IMR-90 (cell line): ENCODE measurements at regions not wholly inside any gene's neighbourhood (a gene's known extent, or its start where the extent isn't known, plus 50 kb on each side); places are given as distances from the start of the nearest gene placed in this dataset.
A peak's percentile ranks its signal among the peaks of the same experiment; 100 is the strongest.

ENCODE experiments used
- ATAC-seq: fragments of 200-7000 bp; cut with Tn5 transposase; 2 replicates; pipeline ENCODE4 v1.9.1; 2020; ENCODE audit warnings: low read depth, mild to moderate bottlenecking, moderate library complexity
- BruUV-seq: library from RNA; stranded (reverse); fragments of 400-500 nt; replicated peaks from 2 replicates; lab custom pipeline; 2021; lab: Mats Ljungman, UMichigan
- CTCF ChIA-PET: fragments of 300-600 bp; formaldehyde crosslinking; extraction: SDS; loops from one replicate; lab custom pipeline; 2021; ENCODE audit warnings: antibody characterized with exemption; lab: Yijun Ruan, JAX
- POLR2A ChIA-PET: fragments of 300-600 bp; sonication (Branson Sonifier 250); formaldehyde crosslinking; loops from one replicate; lab custom pipeline; 2022; ENCODE audit warnings: antibody characterized with exemption; ENCODE audit not compliant: unreplicated experiment; lab: Charles Lee
- DNase-seq: peaks from one replicate; pipeline ENCODE4 v3.0.0; 2013
- H2AFZ ChIP-seq: replicated peaks from 2 replicates; pipeline ENCODE3; 2013; ENCODE audit warnings: low read length, mild to moderate bottlenecking; ENCODE audit not compliant: poor library complexity
- H2AK5ac ChIP-seq: 2 replicates; pipeline ENCODE4 v1.6.1; 2013; ENCODE audit warnings: low read depth, low read length, inconsistent platforms
- H2AK9ac ChIP-seq: replicated peaks from 2 replicates; pipeline ENCODE3; 2013; ENCODE audit warnings: mild to moderate bottlenecking, low read depth, low read length, moderate library complexity; ENCODE audit not compliant: poor library complexity
- H2BK120ac ChIP-seq: 2 replicates; pipeline ENCODE4 v1.6.1; 2013; ENCODE audit warnings: low read depth, low read length, inconsistent platforms
- H2BK15ac ChIP-seq: 3 replicates; pipeline ENCODE4 v1.6.1; 2013; ENCODE audit warnings: low read depth, low read length, inconsistent platforms
- H2BK20ac ChIP-seq: 2 replicates; pipeline ENCODE4 v1.6.1; 2013; ENCODE audit warnings: low read depth, mild to moderate bottlenecking, inconsistent platforms, low read length, moderate library complexity
- H2BK5ac ChIP-seq: 2 replicates; pipeline ENCODE4 v1.6.1; 2013; ENCODE audit warnings: mild to moderate bottlenecking, low read depth, low read length, inconsistent platforms; ENCODE audit not compliant: poor library complexity, severe bottlenecking
- H3K14ac ChIP-seq: replicated peaks from 2 replicates; pipeline ENCODE4 v1.6.1; 2013; ENCODE audit warnings: low read depth, low read length, inconsistent platforms
- H3K18ac ChIP-seq: 2 replicates; pipeline ENCODE4 v1.6.1; 2013; ENCODE audit warnings: low read depth, low read length, control low read depth
- H3K23ac ChIP-seq: 2 replicates; pipeline ENCODE4 v1.6.1; 2013; ENCODE audit warnings: low read depth, low read length, inconsistent platforms
- H3K27ac ChIP-seq: 2 replicates; pipeline ENCODE4 v1.5.1; 2013; ENCODE audit warnings: mild to moderate bottlenecking, control low read depth, low read length; ENCODE audit not compliant: insufficient read depth
- H3K27me3 ChIP-seq: 2 replicates; pipeline ENCODE4 v1.6.1; 2013; ENCODE audit warnings: low read length; ENCODE audit not compliant: control insufficient read depth, insufficient read depth
- H3K36me3 ChIP-seq: 2 replicates; pipeline ENCODE4 v1.6.1; 2013; ENCODE audit warnings: low read length, mixed read lengths; ENCODE audit not compliant: control insufficient read depth, insufficient read depth
- H3K4ac ChIP-seq: 2 replicates; pipeline ENCODE4 v1.6.1; 2013; ENCODE audit warnings: low read depth, low read length, inconsistent platforms
- H3K4me1 ChIP-seq: 2 replicates; pipeline ENCODE4 v1.6.1; 2013; ENCODE audit warnings: low read length, mixed read lengths; ENCODE audit not compliant: control insufficient read depth, insufficient read depth
- H3K4me2 ChIP-seq: 2 replicates; pipeline ENCODE4 v1.6.1; 2013; ENCODE audit warnings: low read depth, mild to moderate bottlenecking, control low read depth, low read length, moderate library complexity
- H3K4me3 ChIP-seq: 2 replicates; pipeline ENCODE4 v1.5.1; 2013; ENCODE audit warnings: low read depth, mild to moderate bottlenecking, control low read depth, low read length, moderate library complexity; ENCODE audit not compliant: insufficient read depth
- H3K56ac ChIP-seq: 2 replicates; pipeline ENCODE4 v1.6.1; 2013; ENCODE audit warnings: low read length, inconsistent platforms; ENCODE audit not compliant: insufficient read depth; ENCODE audit errors: extremely low read depth
- H3K79me1 ChIP-seq, 2 experiments: 2 replicates each; pipeline ENCODE4 v1.6.1; 2013; ENCODE audit warnings: low read length in 2 of 2, inconsistent platforms in 1 of 2, low read depth in 1 of 2
- H3K9ac ChIP-seq: 2 replicates; pipeline ENCODE4 v1.6.1; 2013; ENCODE audit warnings: low read depth, low read length, control low read depth
- H3K9me1 ChIP-seq: 2 replicates; pipeline ENCODE4 v1.6.1; 2013; ENCODE audit warnings: low read length, inconsistent platforms; ENCODE audit not compliant: insufficient read depth
- H3K9me3 ChIP-seq: 2 replicates; pipeline ENCODE4 v1.6.1; 2013; ENCODE audit warnings: low read length; ENCODE audit not compliant: control insufficient read depth, insufficient read depth
- H4K20me1 ChIP-seq: 2 replicates; pipeline ENCODE4 v1.6.1; 2013; ENCODE audit warnings: low read length, inconsistent platforms; ENCODE audit not compliant: insufficient read depth
- H4K5ac ChIP-seq: 2 replicates; pipeline ENCODE4 v1.6.1; 2013; ENCODE audit warnings: mild to moderate bottlenecking, low read depth, low read length, control low read depth
- H4K8ac ChIP-seq, 2 experiments: 2 replicates each; pipeline ENCODE4 v1.6.1; 2013; ENCODE audit warnings: low read depth in 2 of 2, low read length in 2 of 2, control low read depth in 1 of 2, inconsistent platforms in 1 of 2
- H4K91ac ChIP-seq: 2 replicates; pipeline ENCODE4 v1.6.1; 2013; ENCODE audit warnings: low read depth, low read length, inconsistent platforms; ENCODE audit not compliant: insufficient read depth
- BHLHE40 ChIP-seq: fragments of 150-350 bp; IDR thresholded peaks from 2 replicates; pipeline ENCODE4 v1.6.1; 2016; ENCODE audit warnings: mild to moderate bottlenecking, low read depth, low read length
- CEBPB ChIP-seq: IDR thresholded peaks from 2 replicates; pipeline ENCODE4 v1.6.1; 2012; ENCODE audit warnings: low read depth, low read length, improper control_type of control experiment
- CHD1 ChIP-seq: IDR thresholded peaks from 2 replicates; pipeline ENCODE4 v1.6.1; 2012; ENCODE audit warnings: low read depth, low read length, improper control_type of control experiment
- FOS ChIP-seq: fragments of 150-350 bp; IDR thresholded peaks from 2 replicates; pipeline ENCODE4 v1.6.1; 2016; ENCODE audit warnings: low read depth, low read length
- MAFK ChIP-seq: IDR thresholded peaks from 2 replicates; pipeline ENCODE4 v1.6.1; 2012; ENCODE audit warnings: low read depth, low read length, improper control_type of control experiment
- MAZ ChIP-seq: IDR thresholded peaks from 2 replicates; pipeline ENCODE4 v1.6.1; 2012; ENCODE audit warnings: low read depth, mild to moderate bottlenecking, low read length, improper control_type of control experiment, moderate library complexity, borderline replicate concordance
- MXI1 ChIP-seq: IDR thresholded peaks from 2 replicates; pipeline ENCODE4 v1.6.1; 2012; ENCODE audit warnings: low read depth, mild to moderate bottlenecking, low read length, moderate library complexity, borderline replicate concordance
- NFE2L2 ChIP-seq: fragments of 150-350 bp; IDR thresholded peaks from 2 replicates; pipeline ENCODE4 v1.6.1; 2016; ENCODE audit warnings: low read depth, mild to moderate bottlenecking, low read length
- POLR2A ChIP-seq: IDR thresholded peaks from 2 replicates; pipeline ENCODE4 v1.6.1; 2012; ENCODE audit warnings: mild to moderate bottlenecking, low read depth, low read length
- RAD21 ChIP-seq: IDR thresholded peaks from 2 replicates; pipeline ENCODE4 v1.6.1; 2012; ENCODE audit warnings: low read length, improper control_type of control experiment
- RCOR1 ChIP-seq: IDR thresholded peaks from 2 replicates; pipeline ENCODE4 v1.6.1; 2012; ENCODE audit warnings: mild to moderate bottlenecking, low read length, improper control_type of control experiment; ENCODE audit not compliant: insufficient replicate concordance
- RFX5 ChIP-seq: IDR thresholded peaks from 2 replicates; pipeline ENCODE4 v1.8.0; 2012; ENCODE audit warnings: low read depth, mild to moderate bottlenecking, low read length, moderate library complexity
- SMC3 ChIP-seq: fragments of 150-350 bp; IDR thresholded peaks from 2 replicates; pipeline ENCODE4 v1.6.1; 2016; ENCODE audit warnings: low read depth, mild to moderate bottlenecking, antibody characterized with exemption, low read length, moderate library complexity
- WGBS, 2 experiments: methylation state at CpG; one replicate each; pipeline versions ENCODE4 v1.1.5 to v1.1.7; 2013; ENCODE audit warnings: missing lambda C conversion rate in 2 of 2; ENCODE audit not compliant: insufficient read length in 1 of 2; ENCODE audit errors: extremely low coverage in 2 of 2; 5-methylcytosine and 5-hydroxymethylcytosine counted together
- dilution Hi-C: fragments of 300-500 bp; cut with HindIII; formaldehyde crosslinking; loops from one replicate; pipeline ENCODE4 v1.14.3; 2018; ENCODE audit warnings: low sequenced_read_pairs; ENCODE audit not compliant: unreplicated experiment
- in situ Hi-C: fragments of 300-500 bp; cut with MboI; formaldehyde crosslinking; loops from 3 replicates; pipeline ENCODE4 v1.14.3; 2019; ENCODE audit warnings: low sequenced_read_pairs, inconsistent platforms, mixed read lengths
- intact Hi-C: fragments of 100-400 bp; cut with micrococcal nuclease; formaldehyde crosslinking; loops from 2 replicates; pipeline ENCODE4 v1.10.0; 2022
- TF ChIP-seq, protein P1 (sequence below): fragments of 150-350 bp; IDR thresholded peaks from 2 replicates; pipeline ENCODE4 v1.6.1; 2016; ENCODE audit warnings: low read depth, mild to moderate bottlenecking, low read length, moderate library complexity, borderline replicate concordance
- TF ChIP-seq, protein P2 (sequence below): fragments of 150-350 bp; IDR thresholded peaks from 2 replicates; pipeline ENCODE4 v1.6.1; 2017; ENCODE audit warnings: mild to moderate bottlenecking, antibody characterized with exemption, low read length, low read depth
- TF ChIP-seq, protein P3 (sequence below): conservative IDR thresholded peaks from 2 replicates; pipeline ENCODE4 v1.5.1; 2012; ENCODE audit warnings: mild to moderate bottlenecking, low read depth, low read length, improper control_type of control experiment

DNA sequence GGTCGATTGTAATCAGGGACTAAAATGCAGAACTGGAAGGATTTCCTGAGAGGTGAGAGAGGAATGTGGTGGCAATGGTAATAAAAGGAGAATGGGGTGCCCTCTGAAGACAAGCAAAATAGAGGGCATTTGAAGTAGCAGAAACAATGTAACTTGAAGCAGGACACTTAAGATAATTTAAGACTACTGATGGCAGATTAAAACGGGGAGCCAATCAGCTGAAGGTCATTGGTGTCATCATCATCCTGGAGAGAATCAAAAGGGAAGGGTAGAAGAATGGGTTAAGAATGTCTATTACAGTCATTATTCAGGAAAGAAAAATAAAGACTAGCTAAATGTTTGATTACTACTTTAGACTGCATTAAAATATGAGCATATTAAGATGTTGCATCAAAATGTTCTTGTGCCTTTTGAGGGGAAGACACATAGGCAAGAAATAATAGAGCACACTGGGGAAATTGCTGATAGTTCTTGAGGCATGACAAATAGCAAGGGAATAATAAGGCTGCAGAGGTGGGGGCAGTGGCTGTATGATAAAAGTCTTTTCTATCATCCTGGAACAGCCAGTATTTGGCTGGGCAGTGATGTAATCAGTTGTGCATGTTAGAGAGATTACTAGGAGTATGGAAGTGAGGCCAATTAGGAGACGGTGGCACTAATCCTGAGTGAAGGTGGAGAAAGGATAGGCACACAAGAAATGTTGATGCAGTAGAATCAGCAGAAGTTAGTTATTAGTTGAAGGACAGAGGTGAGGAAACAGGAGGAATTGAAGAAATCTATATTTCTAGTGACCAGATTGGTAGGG is 60.2 kb downstream of the CCDC71L start:
- Histone ChIP-seq H2BK5ac (no peak overlapping the region), H2AK5ac (no peak overlapping the region), H3K18ac (no peak overlapping the region), H3K27me3 (no peaks in the 10 kb centered on the region), H4K5ac (no peak overlapping the region), H2BK20ac (no peak overlapping the region), H4K20me1 (no peaks in the 10 kb centered on the region), H3K27ac (no peak overlapping the region), H2AFZ (no peak overlapping the region), H3K36me3 (no peaks in the 10 kb centered on the region), H3K14ac (no peak overlapping the region), H3K23ac (no peak overlapping the region), H2AK9ac (no peak overlapping the region), H3K9ac (no peak overlapping the region), H3K4me3 (no peak overlapping the region), H2BK120ac (no peak overlapping the region), H3K9me3 (no peaks in the 10 kb centered on the region), H3K9me1 (0 out of 2 replicates have a peak, but pooled peaks cover 5% of the 10 kb centered on the region), H3K4me2 (no peak overlapping the region), H3K79me1 (no peaks in the 10 kb centered on the region), H3K56ac (no peak overlapping the region), H4K91ac (no peak overlapping the region), H4K8ac (no peak overlapping the region), H3K4ac (no peak overlapping the region), H3K4me1 (no peaks in the 10 kb centered on the region), H2BK15ac (no peak overlapping the region)
- CTCF ChIA-PET: no interaction called here
- 83% methylated on average over 1 of the region's 3 CpGs; no CpG with 5 or more reads in 1 of the 2 experiments for WGBS, 2 experiments
- ATAC-seq (0 out of 2 replicates have a peak, but pooled peaks have one; percentile 24), DNase-seq (peak; percentile 19)
- no TSS peak for BruUV-seq
- dilution Hi-C loops (no loop called here), intact Hi-C loops (no loop called here), in situ Hi-C loops (no loop called here)
- TF ChIP-seq SMC3 (no peak), CEBPB (no peak), MAFK (no peak), BHLHE40 (no peak), RFX5 (no peak), RAD21 (no peak), CHD1 (no peak), MAZ (no peak), MXI1 (no peak), NFE2L2 (no peak), POLR2A (no peak), RCOR1 (no peak), FOS (no peak)
- TF ChIP-seq, protein P1, sequence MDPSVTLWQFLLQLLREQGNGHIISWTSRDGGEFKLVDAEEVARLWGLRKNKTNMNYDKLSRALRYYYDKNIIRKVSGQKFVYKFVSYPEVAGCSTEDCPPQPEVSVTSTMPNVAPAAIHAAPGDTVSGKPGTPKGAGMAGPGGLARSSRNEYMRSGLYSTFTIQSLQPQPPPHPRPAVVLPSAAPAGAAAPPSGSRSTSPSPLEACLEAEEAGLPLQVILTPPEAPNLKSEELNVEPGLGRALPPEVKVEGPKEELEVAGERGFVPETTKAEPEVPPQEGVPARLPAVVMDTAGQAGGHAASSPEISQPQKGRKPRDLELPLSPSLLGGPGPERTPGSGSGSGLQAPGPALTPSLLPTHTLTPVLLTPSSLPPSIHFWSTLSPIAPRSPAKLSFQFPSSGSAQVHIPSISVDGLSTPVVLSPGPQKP: no peak
- TF ChIP-seq, protein P2, sequence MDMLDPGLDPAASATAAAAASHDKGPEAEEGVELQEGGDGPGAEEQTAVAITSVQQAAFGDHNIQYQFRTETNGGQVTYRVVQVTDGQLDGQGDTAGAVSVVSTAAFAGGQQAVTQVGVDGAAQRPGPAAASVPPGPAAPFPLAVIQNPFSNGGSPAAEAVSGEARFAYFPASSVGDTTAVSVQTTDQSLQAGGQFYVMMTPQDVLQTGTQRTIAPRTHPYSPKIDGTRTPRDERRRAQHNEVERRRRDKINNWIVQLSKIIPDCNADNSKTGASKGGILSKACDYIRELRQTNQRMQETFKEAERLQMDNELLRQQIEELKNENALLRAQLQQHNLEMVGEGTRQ: no peak
- TF ChIP-seq, protein P3, sequence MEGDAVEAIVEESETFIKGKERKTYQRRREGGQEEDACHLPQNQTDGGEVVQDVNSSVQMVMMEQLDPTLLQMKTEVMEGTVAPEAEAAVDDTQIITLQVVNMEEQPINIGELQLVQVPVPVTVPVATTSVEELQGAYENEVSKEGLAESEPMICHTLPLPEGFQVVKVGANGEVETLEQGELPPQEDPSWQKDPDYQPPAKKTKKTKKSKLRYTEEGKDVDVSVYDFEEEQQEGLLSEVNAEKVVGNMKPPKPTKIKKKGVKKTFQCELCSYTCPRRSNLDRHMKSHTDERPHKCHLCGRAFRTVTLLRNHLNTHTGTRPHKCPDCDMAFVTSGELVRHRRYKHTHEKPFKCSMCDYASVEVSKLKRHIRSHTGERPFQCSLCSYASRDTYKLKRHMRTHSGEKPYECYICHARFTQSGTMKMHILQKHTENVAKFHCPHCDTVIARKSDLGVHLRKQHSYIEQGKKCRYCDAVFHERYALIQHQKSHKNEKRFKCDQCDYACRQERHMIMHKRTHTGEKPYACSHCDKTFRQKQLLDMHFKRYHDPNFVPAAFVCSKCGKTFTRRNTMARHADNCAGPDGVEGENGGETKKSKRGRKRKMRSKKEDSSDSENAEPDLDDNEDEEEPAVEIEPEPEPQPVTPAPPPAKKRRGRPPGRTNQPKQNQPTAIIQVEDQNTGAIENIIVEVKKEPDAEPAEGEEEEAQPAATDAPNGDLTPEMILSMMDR: no peak
- POLR2A ChIA-PET: no interaction called here
